NCI-H187 (cell line): ENCODE measurements at regions not wholly inside any gene's neighbourhood (a gene's known extent, or its start where the extent isn't known, plus 50 kb on each side); places are given as distances from the start of the nearest gene placed in this dataset.

ENCODE experiments used
- DNase-seq, 2 experiments: peaks; one replicate each; lab custom pipeline; 2025; lab: John Stamatoyannopoulos, UW

GRCh38 chr4:187422655-187423054, 572.9 kb upstream of the ZFP42 start:
- no peak for DNase-seq

- no peak for DNase-seq
Measured at GRCh38 chr4:187424636-187425035, 570.9 kb upstream of the ZFP42 start.

GRCh38 chr4:187426511-187426910, 569.1 kb upstream of the ZFP42 start:
- no peak for DNase-seq

DNA sequence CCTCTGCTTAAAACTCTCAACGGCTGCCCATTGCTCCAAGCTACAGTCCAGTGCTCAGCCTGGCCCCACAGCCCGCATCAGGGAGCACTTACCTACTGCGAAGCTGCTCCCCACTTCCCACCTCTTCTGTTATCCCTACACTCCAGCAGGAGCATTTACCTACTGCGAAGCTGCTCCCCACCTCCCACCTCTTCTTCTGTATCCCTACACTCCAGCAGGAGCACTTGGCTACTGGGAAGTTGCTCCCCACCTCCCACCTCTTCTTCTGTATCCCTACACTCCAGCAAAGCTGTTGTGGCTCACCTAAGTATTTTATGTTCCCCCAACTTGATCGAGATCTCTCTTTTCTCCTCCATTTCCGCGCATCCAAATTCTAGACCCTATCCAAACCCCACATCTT, 563.3 kb upstream of the ZFP42 start:
- no peak for DNase-seq

- DNase-seq, result no peak
Measured at GRCh38 chr4:187433141-187433540, 562.4 kb upstream of the ZFP42 start.

GRCh38 chr4:187436251-187436650, 559.3 kb upstream of the ZFP42 start:
- no peak for DNase-seq

DNA sequence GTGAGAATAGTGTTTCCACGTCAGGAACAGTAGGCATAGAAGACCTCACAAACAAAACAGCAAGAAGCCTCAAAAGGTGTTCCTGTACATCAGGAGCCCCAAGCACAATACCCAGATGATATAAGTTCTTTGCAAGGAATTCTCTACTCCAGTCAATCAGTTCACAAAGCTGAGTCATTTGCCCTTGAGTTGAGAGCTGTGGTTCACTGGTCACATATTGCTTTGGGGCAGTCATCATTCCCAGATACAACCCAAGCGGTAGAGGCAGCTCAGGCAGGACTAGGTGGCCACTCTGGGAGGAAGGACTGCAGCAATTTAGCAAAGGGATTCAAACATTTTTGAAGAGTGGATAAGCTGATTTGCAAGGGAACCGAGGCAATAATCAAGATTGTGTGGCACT, 551.5 kb upstream of the ZFP42 start:
- DNase-seq, result no peak

GRCh38 chr4:187449702-187450101, 545.9 kb upstream of the ZFP42 start:
- no peak for DNase-seq

- DNase-seq, result no peak
Measured at GRCh38 chr4:187451776-187452175, 543.8 kb upstream of the ZFP42 start.

- DNase-seq, result no peak
Measured at GRCh38 chr4:187460016-187460415, 535.6 kb upstream of the ZFP42 start.

DNA sequence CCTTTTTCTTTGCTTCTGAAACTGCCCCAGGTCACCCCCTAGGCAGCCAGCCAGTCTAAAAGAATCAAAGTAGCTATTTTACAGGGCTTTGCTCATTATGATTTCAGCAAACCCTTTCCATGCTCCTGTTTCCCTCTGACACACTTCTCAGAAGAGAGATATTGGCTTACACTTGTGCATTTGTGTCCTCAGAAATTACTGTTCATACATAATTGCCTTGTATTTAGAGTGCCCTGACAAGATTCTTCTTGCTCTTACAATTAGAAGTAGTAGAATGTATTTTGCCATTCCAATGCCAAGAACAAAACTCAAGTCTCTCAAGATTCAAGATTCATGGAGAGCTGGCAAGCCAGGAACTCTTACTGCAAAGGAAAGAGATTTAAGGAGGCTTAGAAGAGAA, 531.0 kb upstream of the ZFP42 start:
- no peak for DNase-seq

DNA sequence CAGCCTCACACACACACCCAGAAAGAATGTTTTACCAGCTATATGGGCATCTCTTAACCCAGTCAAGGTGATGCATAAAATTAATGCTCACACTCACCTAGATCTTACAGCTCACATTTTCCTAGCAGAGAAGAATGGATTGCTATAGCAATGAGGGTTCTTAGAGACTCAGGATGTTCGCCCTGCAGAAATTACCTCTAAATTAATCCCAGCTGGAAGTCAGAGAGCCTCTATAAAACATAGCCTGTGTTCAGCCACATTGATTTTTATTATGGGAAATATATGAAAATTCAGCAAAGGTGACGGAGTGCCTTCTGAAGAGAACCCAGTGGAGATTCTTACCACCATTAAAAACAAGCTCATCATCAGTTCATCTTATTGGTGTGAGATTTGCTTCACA, 528.3 kb upstream of the ZFP42 start:
- no peak for DNase-seq

DNA sequence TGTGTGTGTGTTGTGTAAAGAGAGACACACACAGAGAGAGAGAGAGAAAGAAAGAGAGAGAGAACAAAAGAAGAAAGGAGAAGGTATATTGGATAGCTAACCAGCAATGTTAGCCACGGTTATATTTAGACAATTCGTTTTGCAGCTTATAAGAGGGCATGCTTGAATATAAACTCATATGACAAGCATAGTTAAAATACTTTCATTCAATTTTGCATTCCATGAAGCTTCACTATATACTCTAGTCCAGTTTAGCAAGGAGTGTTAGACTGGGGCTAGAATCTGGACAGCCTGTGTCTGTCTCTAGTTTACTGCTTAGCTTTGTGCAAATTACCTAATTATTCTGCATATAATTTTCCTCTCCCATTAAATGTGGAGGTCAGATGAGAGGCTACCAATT, 525.9 kb upstream of the ZFP42 start:
- DNase-seq, result no peak

DNA sequence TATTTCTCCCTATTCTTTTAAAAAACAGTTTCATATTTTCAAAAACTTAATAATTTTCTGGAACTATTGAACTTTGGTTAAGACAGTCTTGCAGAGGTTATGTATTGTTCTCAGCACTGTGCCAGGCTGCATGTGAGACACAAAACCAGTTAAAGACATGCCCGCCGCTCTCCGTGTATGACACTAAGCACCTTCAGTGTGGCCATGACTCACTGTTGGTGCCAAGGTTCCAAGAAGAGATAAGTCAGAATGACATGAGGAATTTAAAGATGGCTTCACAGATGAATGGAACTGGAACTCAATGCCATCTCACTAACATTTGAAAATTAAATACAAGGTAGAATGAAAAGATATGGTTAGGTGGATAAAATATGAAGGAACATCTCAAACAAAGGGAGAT, 525.5 kb upstream of the ZFP42 start:
- no peak for DNase-seq

- no peak for DNase-seq
Measured at GRCh38 chr4:187474238-187474637, 521.3 kb upstream of the ZFP42 start.

DNA sequence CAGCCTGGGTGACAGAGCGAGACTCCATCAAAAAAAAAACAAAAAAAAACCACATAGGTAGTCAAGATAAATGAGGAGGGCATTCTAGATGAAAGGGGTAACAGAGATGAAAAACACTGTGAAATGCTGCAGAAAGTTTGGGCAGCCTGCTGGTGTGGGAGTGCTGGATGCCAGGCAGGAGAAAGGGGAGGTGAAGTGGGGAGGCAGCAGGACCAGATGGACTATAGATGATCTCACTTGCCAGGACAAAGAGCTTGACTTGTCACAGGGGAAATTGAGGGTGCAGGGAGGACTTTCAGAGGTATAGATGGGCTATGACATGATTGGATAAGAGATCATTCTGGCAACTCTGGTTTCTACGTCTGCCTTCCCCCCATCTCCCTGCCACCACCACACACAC, 519.7 kb upstream of the ZFP42 start:
- no peak for DNase-seq

DNA sequence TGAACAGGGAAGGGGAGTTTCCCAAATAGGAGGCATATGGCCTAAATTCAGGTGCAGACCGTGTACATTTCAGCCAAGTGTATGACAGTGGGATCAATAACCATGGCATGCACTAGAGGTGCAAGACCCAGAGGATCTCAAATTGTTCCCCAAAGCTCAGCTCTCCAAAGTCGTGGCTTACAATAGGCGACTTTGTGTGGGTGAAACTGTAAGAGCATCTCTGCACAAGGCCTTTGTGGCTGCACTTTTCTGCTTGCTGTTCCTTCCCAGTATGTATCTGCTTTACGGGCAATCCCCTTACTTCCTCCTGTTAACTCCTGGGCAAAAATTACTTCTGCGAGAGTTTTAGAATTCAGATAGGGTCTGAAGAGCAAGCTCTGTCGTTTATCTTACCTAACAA, 518.3 kb upstream of the ZFP42 start:
- DNase-seq, result no peak

GRCh38 chr4:187478292-187479140, 517.1 kb upstream of the ZFP42 start:
- no peak for DNase-seq

GRCh38 chr4:187479511-187479910, 516.1 kb upstream of the ZFP42 start:
- no peak for DNase-seq

DNA sequence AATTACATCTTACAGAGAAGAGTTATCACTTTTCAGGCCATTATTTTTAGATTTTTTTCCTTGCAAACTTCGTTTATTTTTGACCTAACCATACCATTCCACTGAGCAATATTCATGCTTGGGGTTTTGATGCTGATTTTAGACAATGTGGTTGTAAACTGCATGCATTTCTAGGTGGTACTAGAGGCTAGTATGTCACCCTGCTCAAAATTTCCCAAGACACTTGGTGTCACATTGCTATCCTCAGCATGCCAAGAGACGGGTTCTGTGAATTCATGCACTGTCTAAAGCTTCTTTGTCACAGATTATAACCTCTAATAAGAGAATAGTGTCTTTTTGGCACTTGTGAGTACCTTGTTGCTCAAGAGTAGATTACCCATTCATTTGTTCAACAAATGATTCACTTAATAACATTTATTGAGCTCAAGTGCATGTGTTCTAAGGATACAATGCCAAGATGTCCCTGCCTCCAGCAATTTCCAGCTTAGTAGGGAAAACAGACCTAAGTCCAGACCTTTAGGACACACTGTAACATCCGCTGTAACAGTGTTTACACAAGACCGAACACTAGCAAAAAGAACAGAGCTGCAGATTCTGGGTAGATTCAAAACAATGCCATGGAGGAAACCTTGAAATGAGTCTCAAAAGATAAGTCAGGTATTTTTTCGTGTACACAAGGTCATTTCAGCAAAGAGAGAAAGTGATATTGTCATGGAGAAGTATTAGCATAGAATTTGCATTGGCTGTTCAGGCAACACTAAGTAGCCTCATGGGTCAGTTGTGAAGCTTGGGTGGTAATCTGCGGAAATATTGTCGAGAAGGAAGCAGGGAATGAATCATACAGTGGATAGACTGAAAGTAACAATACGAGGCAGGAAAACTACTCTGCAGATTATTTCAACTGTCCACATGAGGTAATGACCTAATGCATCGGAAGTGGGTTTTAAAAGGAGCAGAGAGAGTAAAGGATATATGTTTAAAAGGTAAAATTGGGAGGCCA, 515.1 kb upstream of the ZFP42 start:
- DNase-seq, result no peak

DNA sequence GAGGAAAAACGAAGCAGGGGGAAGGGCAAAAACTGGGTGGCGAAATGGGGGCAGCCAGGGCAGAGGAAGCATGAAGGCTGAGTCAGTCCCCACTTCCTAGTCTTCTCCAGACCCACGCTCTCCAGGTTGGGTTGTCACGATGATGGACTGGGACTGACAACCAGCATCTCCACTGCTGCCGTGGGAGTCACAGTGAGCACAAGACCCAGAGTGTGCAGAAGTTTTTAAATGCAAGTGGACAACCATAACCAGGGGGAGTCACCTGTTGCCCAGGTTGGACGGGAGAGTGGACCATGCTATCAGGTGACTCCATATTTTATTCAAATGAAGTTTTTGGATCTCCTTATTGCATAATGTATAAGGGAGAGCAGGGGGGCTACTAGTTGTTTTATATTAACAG, 511.4 kb upstream of the ZFP42 start:
- no peak for DNase-seq

DNA sequence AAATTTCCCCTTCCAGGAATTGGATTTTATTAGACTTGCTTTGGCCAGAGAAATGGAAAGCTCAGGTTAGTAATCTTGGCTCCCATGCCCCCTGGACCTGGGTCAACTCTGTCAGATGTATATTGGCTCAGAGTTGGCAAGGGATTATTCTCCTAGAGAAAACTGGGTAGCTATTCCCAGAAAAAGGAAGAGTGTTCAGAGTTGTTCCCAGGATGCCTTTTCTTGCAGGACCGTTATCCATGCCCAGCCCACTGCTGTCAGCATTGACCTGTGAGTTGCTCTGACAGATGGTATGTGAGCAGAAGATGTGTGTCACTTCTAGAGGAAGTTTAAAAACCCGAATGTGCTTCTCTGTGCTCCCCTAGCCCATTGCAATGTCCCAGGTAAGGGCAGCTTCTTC, 509.9 kb upstream of the ZFP42 start:
- no peak for DNase-seq

DNA sequence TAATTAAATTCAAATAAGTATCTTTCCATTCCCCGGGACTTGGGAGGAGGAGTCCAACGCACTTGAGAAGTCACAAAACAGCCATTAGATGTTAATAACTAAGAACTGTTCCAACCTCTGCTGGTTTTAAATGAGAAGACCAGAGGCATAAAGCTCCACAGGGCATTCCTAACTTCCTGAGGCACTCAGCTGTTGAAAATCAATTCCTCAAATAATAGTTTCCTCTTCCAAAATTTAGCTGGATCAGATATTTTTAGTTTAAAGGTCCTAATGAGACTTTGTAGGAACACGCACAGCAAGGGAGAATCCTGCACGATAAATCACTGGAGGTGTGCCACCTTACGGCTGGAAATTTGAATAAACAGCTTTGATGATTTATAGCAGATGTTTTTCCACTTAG, 504.3 kb upstream of the ZFP42 start:
- DNase-seq, result no peak
